HepG2 (cell line): ENCODE measurements at regions not wholly inside any gene's neighbourhood (a gene's known extent, or its start where the extent isn't known, plus 50 kb on each side); places are given as distances from the start of the nearest gene placed in this dataset.

Experiments used
- CTCF ChIP-seq: sonication (generic); formaldehyde crosslinking; IDR thresholded peaks from 2 replicates; pipeline ENCODE4 v1.5.0; 2020; ENCODE audit warnings: mild to moderate bottlenecking, missing genetic modification reagents, moderate library complexity
- EZH2 ChIP-seq: conservative IDR thresholded peaks from 2 replicates; pipeline ENCODE4 v1.6.1; 2012; ENCODE audit warnings: mild to moderate bottlenecking, low read depth, low read length, moderate library complexity
- FOSL1 ChIP-seq: sonication (generic); formaldehyde crosslinking; IDR thresholded peaks from 2 replicates; pipeline ENCODE4 v1.9.0; 2021; ENCODE audit warnings: missing genetic modification reagents, borderline replicate concordance
- GABPA ChIP-seq, 2 experiments: IDR thresholded peaks; 2 replicates each; pipeline ENCODE4 v1.6.1; 2011 to 2016; ENCODE audit warnings: low read depth in 2 of 2, low read length in 1 of 2, missing biosample characterization in 1 of 2, missing genetic modification characterization in 1 of 2
- HMG20A ChIP-seq: IDR thresholded peaks from 2 replicates; pipeline ENCODE4 v1.6.1; 2016; ENCODE audit warnings: borderline replicate concordance
- JDP2 ChIP-seq: sonication (generic); formaldehyde crosslinking; IDR thresholded peaks from 2 replicates; pipeline ENCODE4 v1.8.1; 2022; ENCODE audit warnings: missing genetic modification reagents, borderline replicate concordance
- KDM5A ChIP-seq: fragments of 200-600 bp; sonication (generic); IDR thresholded peaks from 2 replicates; pipeline ENCODE4 v1.7.0; 2018; ENCODE audit warnings: antibody characterized with exemption, mild to moderate bottlenecking, low read length, borderline replicate concordance
- TAF1 ChIP-seq: sonication (generic); formaldehyde crosslinking; IDR thresholded peaks from 2 replicates; pipeline ENCODE4 v1.4.0; 2020; ENCODE audit warnings: missing genetic modification reagents
- YY1 ChIP-seq: IDR thresholded peaks from 2 replicates; pipeline ENCODE4 v1.6.1; 2011; ENCODE audit warnings: low read length, low read depth, moderate library complexity, mild to moderate bottlenecking; ENCODE audit not compliant: insufficient read depth, insufficient replicate concordance
- ZNF274 ChIP-seq: sonication (generic); formaldehyde crosslinking; IDR thresholded peaks from 2 replicates; pipeline ENCODE4 v1.5.1; 2020; ENCODE audit warnings: mild to moderate bottlenecking, missing genetic modification reagents

- no peak for TF ChIP-seq CTCF (CRISPR knock-in tag)
- TF ChIP-seq HMG20A (CRISPR knock-in tag) = no peak
- no peak for TF ChIP-seq GABPA (IDR thresholded peaks at IDR 0.05; ENCODE audit: low read depth, low read length)
- no peak for TF ChIP-seq GABPA (CRISPR knock-in tag; IDR thresholded peaks at IDR 0.05; ENCODE audit: low read depth)
- TF ChIP-seq JDP2 (CRISPR knock-in tag) = no peak
- no peak for TF ChIP-seq KDM5A
- TF ChIP-seq TAF1 (CRISPR knock-in tag) = no peak
- TF ChIP-seq EZH2 = no peak
- no peak for TF ChIP-seq YY1
- TF ChIP-seq FOSL1 (CRISPR knock-in tag) = no peak
- no peak for TF ChIP-seq ZNF274 (CRISPR knock-in tag)
These were observed 229.2 kb downstream of the ANAPC1 start for GRCh38 chr2:111654829-111655228.
